Cardiac fibroblast (primary cell): ENCODE measurements at regions not wholly inside any gene's neighbourhood (a gene's known extent, or its start where the extent isn't known, plus 50 kb on each side); places are given as distances from the start of the nearest gene placed in this dataset.

Experiments
- DNase-seq, 2 donors: peaks; one replicate each; pipeline versions ENCODE4 v3.0.0 to v3.0.0-alpha.2; 2010; ENCODE audit warnings: low read depth in 2 of 2
- H3K4me3 ChIP-seq, 2 donors: replicated peaks in 1 of 2; 1 replicate in 1 of 2; 2 replicates in 1 of 2; pipeline ENCODE4 v1.5.1; 2011; ENCODE audit warnings: low read depth in 2 of 2, low read length in 2 of 2, mild to moderate bottlenecking in 2 of 2, moderate library complexity in 1 of 2
- TF ChIP-seq, protein P1 (sequence below): IDR thresholded peaks from one replicate; pipeline ENCODE4 v1.5.1; 2011; ENCODE audit warnings: low read depth, mild to moderate bottlenecking, low read length, inconsistent platforms

DNA sequence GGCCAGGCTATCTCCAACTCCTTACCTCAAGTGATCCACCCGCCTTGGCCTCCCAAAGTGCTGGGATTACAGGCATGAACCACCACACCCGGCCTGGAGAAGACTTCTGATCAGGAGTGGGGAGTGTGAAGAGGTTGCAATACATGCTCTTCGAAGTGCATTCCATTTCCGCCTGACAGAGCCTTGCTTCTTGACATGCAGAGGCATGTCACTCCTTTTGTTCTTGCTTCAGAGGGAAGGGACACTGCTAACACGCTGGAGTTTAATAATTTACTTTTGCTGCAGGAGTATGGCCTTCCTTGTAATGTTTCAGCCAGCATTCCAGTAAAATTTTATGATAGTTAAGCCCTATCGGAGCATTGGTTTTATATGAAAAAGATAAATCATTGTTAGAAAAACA, 74.9 kb downstream of the SLC25A47 start:
- DNase-seq: no peak
- TF ChIP-seq, protein P1, sequence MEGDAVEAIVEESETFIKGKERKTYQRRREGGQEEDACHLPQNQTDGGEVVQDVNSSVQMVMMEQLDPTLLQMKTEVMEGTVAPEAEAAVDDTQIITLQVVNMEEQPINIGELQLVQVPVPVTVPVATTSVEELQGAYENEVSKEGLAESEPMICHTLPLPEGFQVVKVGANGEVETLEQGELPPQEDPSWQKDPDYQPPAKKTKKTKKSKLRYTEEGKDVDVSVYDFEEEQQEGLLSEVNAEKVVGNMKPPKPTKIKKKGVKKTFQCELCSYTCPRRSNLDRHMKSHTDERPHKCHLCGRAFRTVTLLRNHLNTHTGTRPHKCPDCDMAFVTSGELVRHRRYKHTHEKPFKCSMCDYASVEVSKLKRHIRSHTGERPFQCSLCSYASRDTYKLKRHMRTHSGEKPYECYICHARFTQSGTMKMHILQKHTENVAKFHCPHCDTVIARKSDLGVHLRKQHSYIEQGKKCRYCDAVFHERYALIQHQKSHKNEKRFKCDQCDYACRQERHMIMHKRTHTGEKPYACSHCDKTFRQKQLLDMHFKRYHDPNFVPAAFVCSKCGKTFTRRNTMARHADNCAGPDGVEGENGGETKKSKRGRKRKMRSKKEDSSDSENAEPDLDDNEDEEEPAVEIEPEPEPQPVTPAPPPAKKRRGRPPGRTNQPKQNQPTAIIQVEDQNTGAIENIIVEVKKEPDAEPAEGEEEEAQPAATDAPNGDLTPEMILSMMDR: no peak
- H3K4me3 ChIP-seq: no peak overlapping the region

GRCh38 chr14:100399052-100399849, 76.1 kb downstream of the SLC25A47 start:
- no peak for DNase-seq
- TF ChIP-seq, protein P1: no peak
- no peak overlapping the region for H3K4me3 ChIP-seq

DNA sequence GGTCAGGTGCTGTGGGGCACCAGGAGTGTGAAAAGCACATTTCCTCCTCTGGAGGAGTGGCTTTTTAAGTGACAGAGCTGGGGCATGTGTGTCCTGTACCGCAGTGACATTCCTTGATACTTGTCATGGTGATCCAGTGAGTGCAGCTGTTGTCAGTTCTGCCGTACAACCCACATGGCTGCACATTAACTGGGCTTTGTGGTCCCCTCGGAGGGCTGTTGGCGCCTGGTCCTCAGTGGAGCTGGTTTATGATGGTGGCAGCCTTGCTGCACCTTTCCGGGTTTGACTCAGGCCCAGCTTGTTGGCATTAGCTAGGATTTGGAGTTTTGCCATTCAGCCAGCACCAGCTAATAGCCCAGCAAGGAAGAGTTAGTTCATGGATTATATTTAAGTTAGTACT, 77.0 kb downstream of the SLC25A47 start:
- no peak overlapping the region for H3K4me3 ChIP-seq
- no peak for DNase-seq
- TF ChIP-seq, protein P1: no peak

DNA sequence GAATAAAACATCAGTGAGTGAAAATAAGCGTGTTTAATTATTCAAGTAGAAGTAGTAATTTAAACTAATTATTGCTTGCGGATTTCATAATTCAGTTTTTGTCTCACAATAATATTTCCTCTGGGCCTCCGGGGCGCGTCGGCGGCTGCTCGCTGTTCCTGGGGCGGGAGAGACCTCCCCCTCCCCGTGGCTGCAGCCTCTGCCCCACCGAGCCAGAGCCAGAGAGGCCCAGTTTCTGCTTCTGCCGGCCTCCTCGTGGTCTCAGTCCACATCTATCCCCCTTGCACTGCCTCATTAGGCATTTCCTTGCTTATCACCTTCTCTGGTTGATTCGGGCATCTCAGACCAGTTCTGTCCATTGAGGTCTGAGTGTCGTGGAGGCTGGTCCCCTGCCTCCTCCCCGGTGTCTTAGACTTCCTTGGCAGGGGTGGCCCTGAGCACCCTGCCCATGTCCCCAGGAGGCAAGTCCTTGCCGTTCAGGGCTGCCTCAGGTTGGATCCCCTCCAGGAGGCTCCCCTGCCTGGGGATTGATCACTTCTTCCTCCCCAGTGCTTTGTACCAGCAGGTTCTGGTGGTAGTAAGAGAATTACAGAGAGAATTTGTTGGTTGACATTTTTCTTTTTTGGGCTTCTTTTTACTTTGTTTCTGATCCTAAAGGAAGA, 78.0 kb downstream of the SLC25A47 start:
- no peak overlapping the region for H3K4me3 ChIP-seq
- no peak for DNase-seq
- TF ChIP-seq, protein P1: no peak

DNA sequence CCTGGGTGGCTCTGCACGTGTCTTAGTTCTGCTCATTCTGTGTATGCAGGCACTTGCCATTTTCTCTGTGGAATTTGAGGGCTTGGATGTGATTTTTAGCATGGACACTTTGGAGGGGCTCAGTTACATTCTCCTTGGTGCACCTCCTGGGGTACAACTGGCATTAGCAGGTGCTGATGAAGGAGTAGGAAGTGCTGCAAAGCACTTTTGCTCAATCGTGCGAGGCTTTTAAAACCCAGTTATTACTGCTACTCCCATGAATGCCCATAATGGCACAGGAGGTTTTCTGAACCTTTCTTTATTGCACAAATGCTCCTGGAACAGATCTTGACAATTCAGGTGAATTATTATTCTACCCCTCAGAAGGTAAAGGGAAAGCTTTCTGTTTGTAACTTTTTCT, 78.7 kb downstream of the SLC25A47 start:
- no peak overlapping the region for H3K4me3 ChIP-seq
- DNase-seq: no peak
- TF ChIP-seq, protein P1: no peak

DNA sequence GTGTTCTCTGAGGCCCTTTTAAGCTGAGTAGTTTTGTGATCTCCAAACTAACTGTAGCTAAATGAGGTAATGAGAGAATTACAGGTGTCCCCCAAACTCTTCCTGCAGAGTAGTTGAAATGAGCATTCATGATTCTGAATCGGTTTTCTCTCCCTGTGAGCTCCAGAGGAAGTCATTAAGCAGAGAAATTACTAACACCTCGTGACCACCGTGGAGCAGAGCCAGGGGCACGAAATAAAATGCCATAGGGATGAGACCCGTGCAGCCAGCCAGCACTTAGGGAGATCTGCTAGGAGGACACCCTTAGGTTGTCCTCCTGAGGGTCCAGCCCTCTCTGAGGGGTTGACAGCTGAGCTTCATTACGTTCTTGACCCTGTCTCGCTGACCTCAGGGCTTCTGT, 79.5 kb downstream of the SLC25A47 start:
- TF ChIP-seq, protein P1: no peak
- no peak overlapping the region for H3K4me3 ChIP-seq
- no peak for DNase-seq
